Stimulated activated CD4-positive, alpha-beta T cell treated with anti-CD3 and anti-CD28 coated beads, TNF-alpha, amount 100 ng/mL, for 24 hours (primary cell): ENCODE measurements at regions not wholly inside any gene's neighbourhood (a gene's known extent, or its start where the extent isn't known, plus 50 kb on each side); places are given as distances from the start of the nearest gene placed in this dataset.
"Not testable (repeated sequence)": the region's sequence is repeated elsewhere in the genome, so short reads cannot be mapped to it uniquely, and the experiment has no call there.

Experiments
- DNase-seq, 3 experiments: peaks; one replicate each; pipeline ENCODE4 v3.0.0-alpha.2; 2020; ENCODE audit warnings: low read depth in 3 of 3

- not testable (repeated sequence) for DNase-seq
These were observed 228.5 kb upstream of the RARB start for GRCh38 chr3:25199567-25199966.

GRCh38 chr3:25212736-25213135, 215.3 kb upstream of the RARB start:
- no peak for DNase-seq

- no peak for DNase-seq
These were observed 214.0 kb upstream of the RARB start for GRCh38 chr3:25214034-25214433.

- no peak for DNase-seq
These were observed 209.7 kb upstream of the RARB start for GRCh38 chr3:25218362-25218761.

- DNase-seq, result no peak
These were observed 201.3 kb upstream of the RARB start for GRCh38 chr3:25226747-25227146.

GRCh38 chr3:25229586-25229985, 198.5 kb upstream of the RARB start:
- no peak for DNase-seq

- no peak for DNase-seq
These were observed 193.0 kb upstream of the RARB start for GRCh38 chr3:25235031-25235430.

- DNase-seq, result no peak
These were observed 192.6 kb upstream of the RARB start for GRCh38 chr3:25235466-25235865.

GRCh38 chr3:25237602-25238001, 190.5 kb upstream of the RARB start:
- no peak for DNase-seq

- DNase-seq, result no peak
These were observed 189.0 kb upstream of the RARB start for GRCh38 chr3:25239042-25239441.

GRCh38 chr3:25246913-25247312, 181.2 kb upstream of the RARB start:
- DNase-seq, result no peak

GRCh38 chr3:25252291-25252690, 175.8 kb upstream of the RARB start:
- DNase-seq, result no peak

GRCh38 chr3:25257026-25257425, 171.0 kb upstream of the RARB start:
- no peak for DNase-seq

GRCh38 chr3:25259871-25260270, 168.2 kb upstream of the RARB start:
- no peak for DNase-seq

GRCh38 chr3:25262322-25262721, 165.7 kb upstream of the RARB start:
- DNase-seq, result no peak

GRCh38 chr3:25265284-25265683, 162.8 kb upstream of the RARB start:
- DNase-seq, result no peak

- DNase-seq, result no peak
These were observed 161.4 kb upstream of the RARB start for GRCh38 chr3:25266677-25267076.

- DNase-seq, result no peak
These were observed 156.0 kb upstream of the RARB start for GRCh38 chr3:25272090-25272489.

- no peak for DNase-seq
These were observed 154.4 kb upstream of the RARB start for GRCh38 chr3:25273582-25274171.

GRCh38 chr3:25277503-25277902, 150.6 kb upstream of the RARB start:
- no peak for DNase-seq

GRCh38 chr3:25281041-25281731, 146.9 kb upstream of the RARB start:
- DNase-seq, result no peak

GRCh38 chr3:25281732-25282126, 146.3 kb upstream of the RARB start:
- no peak for DNase-seq

GRCh38 chr3:25283613-25284012, 144.4 kb upstream of the RARB start:
- DNase-seq, result no peak

GRCh38 chr3:25284249-25284648, 143.8 kb upstream of the RARB start:
- DNase-seq, result no peak
